DMS53 treated with DMSO at 0.1 percent for 48 hours (cell line): ENCODE measurements at regions not wholly inside any gene's neighbourhood (a gene's known extent, or its start where the extent isn't known, plus 50 kb on each side); places are given as distances from the start of the nearest gene placed in this dataset.
"Not testable (repeated sequence)": the region's sequence is repeated elsewhere in the genome, so short reads cannot be mapped to it uniquely, and the experiment has no call there.

Experiments
- DNase-seq: peaks from one replicate; lab custom pipeline; 2025; ENCODE audit not compliant: unreplicated experiment; lab: John Stamatoyannopoulos, UW

GRCh38 chr12:114855678-114856077 is 171.7 kb upstream of the TBX3 start:
- DNase-seq: no peak

GRCh38 chr12:114852976-114853529 is 169.1 kb upstream of the TBX3 start:
- DNase-seq: no peak

GRCh38 chr12:114851981-114852380 is 168.0 kb upstream of the TBX3 start:
- DNase-seq: no peak

GRCh38 chr12:114850661-114851275 is 166.8 kb upstream of the TBX3 start:
- DNase-seq: no peak

GRCh38 chr12:114848666-114849065 is 164.7 kb upstream of the TBX3 start:
- DNase-seq: no peak

GRCh38 chr12:114847441-114848035 is 163.6 kb upstream of the TBX3 start:
- no peak for DNase-seq

GRCh38 chr12:114846771-114847170 is 162.8 kb upstream of the TBX3 start:
- no peak for DNase-seq

- no peak for DNase-seq
These were observed 157.7 kb upstream of the TBX3 start for GRCh38 chr12:114841557-114842251.

- no peak for DNase-seq
These were observed 154.5 kb upstream of the TBX3 start for GRCh38 chr12:114838480-114838879.

GRCh38 chr12:114836609-114837008 is 152.6 kb upstream of the TBX3 start:
- DNase-seq: no peak

GRCh38 chr12:114835031-114835430 is 151.1 kb upstream of the TBX3 start:
- DNase-seq: no peak

- no peak for DNase-seq
These were observed 150.6 kb upstream of the TBX3 start for GRCh38 chr12:114834621-114835020.

GRCh38 chr12:114829833-114830232 is 145.9 kb upstream of the TBX3 start:
- no peak for DNase-seq

- not testable (repeated sequence) for DNase-seq
These were observed 145.3 kb upstream of the TBX3 start for GRCh38 chr12:114829244-114829643.

- DNase-seq: no peak
These were observed 143.5 kb upstream of the TBX3 start for GRCh38 chr12:114827461-114827860.

- DNase-seq: no peak
These were observed 142.3 kb upstream of the TBX3 start for GRCh38 chr12:114826244-114826643.

GRCh38 chr12:114823724-114824123 is 139.7 kb upstream of the TBX3 start:
- DNase-seq: no peak

GRCh38 chr12:114821570-114821969 is 137.6 kb upstream of the TBX3 start:
- DNase-seq: no peak

- DNase-seq: no peak
These were observed 136.8 kb upstream of the TBX3 start for GRCh38 chr12:114820796-114821195.

- DNase-seq: no peak
These were observed 133.8 kb upstream of the TBX3 start for GRCh38 chr12:114817571-114818425.
